ENCODE measurements at regions not wholly inside any gene's neighbourhood (a gene's known extent, or its start where the extent isn't known, plus 50 kb on each side); places are given as distances from the start of the nearest gene placed in this dataset.
"Not testable (repeated sequence)": the region's sequence is repeated elsewhere in the genome, so short reads cannot be mapped to it uniquely, and the experiment has no call there.

- no peak for DNase-seq (ENCODE audit: low read depth in 4 of 4, low spot score in 3 of 4)
These were observed 1696.7 kb upstream of the PIK3C3 start for GRCh38 chr18:40258311-40258710.

GRCh38 chr18:40250236-40250635, 1704.8 kb upstream of the PIK3C3 start:
- no peak for DNase-seq (ENCODE audit: low read depth in 4 of 4, low spot score in 3 of 4)

GRCh38 chr18:40249390-40250080, 1705.5 kb upstream of the PIK3C3 start:
- DNase-seq (ENCODE audit: low read depth in 4 of 4, low spot score in 3 of 4), result no peak

- not testable (repeated sequence) for DNase-seq (ENCODE audit: low read depth in 4 of 4, low spot score in 3 of 4)
These were observed 1709.4 kb upstream of the PIK3C3 start for GRCh38 chr18:40245612-40246011.

GRCh38 chr18:40243607-40244006, 1711.4 kb upstream of the PIK3C3 start:
- no peak for DNase-seq (ENCODE audit: low read depth in 4 of 4, low spot score in 3 of 4)

GRCh38 chr18:40235836-40236235, 1719.2 kb upstream of the PIK3C3 start:
- DNase-seq (ENCODE audit: low read depth in 4 of 4, low spot score in 3 of 4), result no peak

GRCh38 chr18:40235323-40235722, 1719.7 kb upstream of the PIK3C3 start:
- no peak for DNase-seq (ENCODE audit: low read depth in 4 of 4, low spot score in 3 of 4)

GRCh38 chr18:40233931-40234616, 1721.0 kb upstream of the PIK3C3 start:
- no peak for DNase-seq (ENCODE audit: low read depth in 4 of 4, low spot score in 3 of 4)

GRCh38 chr18:40222776-40223175, 1732.3 kb upstream of the PIK3C3 start:
- DNase-seq (ENCODE audit: low read depth in 4 of 4, low spot score in 3 of 4), result no peak

- DNase-seq (ENCODE audit: low read depth in 4 of 4, low spot score in 3 of 4), result no peak
These were observed 1738.2 kb upstream of the PIK3C3 start for GRCh38 chr18:40216856-40217255.

GRCh38 chr18:40215979-40216378, 1739.1 kb upstream of the PIK3C3 start:
- no peak for DNase-seq (ENCODE audit: low read depth in 4 of 4, low spot score in 3 of 4)

- DNase-seq (ENCODE audit: low read depth in 4 of 4, low spot score in 3 of 4), result no peak
These were observed 1744.3 kb upstream of the PIK3C3 start for GRCh38 chr18:40210696-40211095.

GRCh38 chr18:40208958-40209357, 1746.1 kb upstream of the PIK3C3 start:
- DNase-seq (ENCODE audit: low read depth in 4 of 4, low spot score in 3 of 4), result no peak

- DNase-seq (ENCODE audit: low read depth in 4 of 4, low spot score in 3 of 4), result no peak
These were observed 1757.3 kb upstream of the PIK3C3 start for GRCh38 chr18:40197711-40198110.

- DNase-seq (ENCODE audit: low read depth in 4 of 4, low spot score in 3 of 4), result no peak
These were observed 1768.4 kb upstream of the PIK3C3 start for GRCh38 chr18:40186677-40187076.

GRCh38 chr18:40179729-40180461, 1775.1 kb upstream of the PIK3C3 start:
- no peak for DNase-seq (ENCODE audit: low read depth in 4 of 4, low spot score in 3 of 4)

- DNase-seq (ENCODE audit: low read depth in 4 of 4, low spot score in 3 of 4), result no peak
These were observed 1787.0 kb upstream of the PIK3C3 start for GRCh38 chr18:40168026-40168425.

GRCh38 chr18:40163254-40163653, 1791.8 kb upstream of the PIK3C3 start:
- no peak for DNase-seq (ENCODE audit: low read depth in 4 of 4, low spot score in 3 of 4)

- no peak for DNase-seq (ENCODE audit: low read depth in 4 of 4, low spot score in 3 of 4)
These were observed 1794.7 kb upstream of the PIK3C3 start for GRCh38 chr18:40160361-40160760.

GRCh38 chr18:40159141-40160017, 1795.7 kb upstream of the PIK3C3 start:
- peak in 2 of 4 donors; percentile 12 to 19 for DNase-seq (ENCODE audit: low read depth in 4 of 4, low spot score in 3 of 4)

GRCh38 chr18:40157120-40157519, 1797.9 kb upstream of the PIK3C3 start:
- no peak for DNase-seq (ENCODE audit: low read depth in 4 of 4, low spot score in 3 of 4)
